HG03060 (cell line): ENCODE measurements at regions not wholly inside any gene's neighbourhood (a gene's known extent, or its start where the extent isn't known, plus 50 kb on each side); places are given as distances from the start of the nearest gene placed in this dataset.

Source experiments
- ATAC-seq: cut with Tn5 transposase; IDR thresholded peaks from one replicate; pipeline ENCODE4 v1.9.1; 2021; ENCODE audit warnings: low read depth, moderate number of reproducible peaks; ENCODE audit not compliant: unreplicated experiment

- no peak for ATAC-seq
Measured at GRCh38 chr1:38115226-38115625, 68.6 kb upstream of the POU3F1 start.

GRCh38 chr1:38114241-38115026 is 67.8 kb upstream of the POU3F1 start:
- ATAC-seq: no peak

DNA sequence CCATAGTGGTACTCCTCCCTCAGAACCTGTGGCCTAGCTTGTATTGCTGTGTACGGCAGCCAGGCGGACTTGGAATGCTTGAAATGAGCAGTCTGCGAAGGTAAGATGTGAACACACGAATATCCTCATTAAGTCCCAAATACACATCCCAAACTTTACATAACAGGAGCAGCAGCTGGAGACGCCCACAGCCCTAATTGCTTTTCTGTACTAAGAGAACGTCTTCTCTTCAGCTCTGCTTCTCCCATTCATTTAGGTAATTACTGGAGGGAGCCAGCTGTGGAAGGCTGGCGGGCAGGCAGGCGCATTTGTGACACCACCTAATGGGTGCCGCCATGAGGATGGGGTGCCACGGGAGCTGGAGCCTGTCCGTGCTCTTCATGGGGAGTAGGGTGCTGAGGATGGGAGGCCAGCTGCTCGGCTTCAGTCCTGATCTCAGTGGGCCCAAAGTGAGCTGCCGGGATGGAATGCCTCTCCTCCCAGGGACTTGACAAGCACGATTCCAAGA is 66.6 kb upstream of the POU3F1 start:
- ATAC-seq: no peak

GRCh38 chr1:38111589-38111988 is 65.0 kb upstream of the POU3F1 start:
- no peak for ATAC-seq

- no peak for ATAC-seq
Measured at GRCh38 chr1:38105267-38105666, 58.7 kb upstream of the POU3F1 start.

DNA sequence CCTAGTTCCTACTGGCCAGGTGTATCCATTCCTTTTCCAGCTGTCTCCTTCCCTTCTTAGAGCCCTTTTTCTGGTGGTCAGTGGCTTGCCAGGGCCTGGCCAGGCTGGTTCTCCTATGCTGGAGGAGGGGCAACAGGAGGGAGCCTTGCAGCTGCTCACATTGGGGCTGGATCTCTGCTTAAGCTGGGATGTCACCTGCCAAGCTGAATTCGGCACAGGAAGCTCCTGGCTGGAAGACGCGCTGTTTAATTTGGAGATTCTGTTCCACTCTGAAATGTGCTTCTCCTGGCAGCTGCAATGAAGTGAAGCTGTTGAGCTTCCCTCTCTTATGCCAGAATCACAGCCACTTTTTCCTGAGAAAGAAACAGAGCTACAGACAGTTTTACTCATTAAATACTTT is 56.0 kb upstream of the POU3F1 start:
- ATAC-seq: no peak

DNA sequence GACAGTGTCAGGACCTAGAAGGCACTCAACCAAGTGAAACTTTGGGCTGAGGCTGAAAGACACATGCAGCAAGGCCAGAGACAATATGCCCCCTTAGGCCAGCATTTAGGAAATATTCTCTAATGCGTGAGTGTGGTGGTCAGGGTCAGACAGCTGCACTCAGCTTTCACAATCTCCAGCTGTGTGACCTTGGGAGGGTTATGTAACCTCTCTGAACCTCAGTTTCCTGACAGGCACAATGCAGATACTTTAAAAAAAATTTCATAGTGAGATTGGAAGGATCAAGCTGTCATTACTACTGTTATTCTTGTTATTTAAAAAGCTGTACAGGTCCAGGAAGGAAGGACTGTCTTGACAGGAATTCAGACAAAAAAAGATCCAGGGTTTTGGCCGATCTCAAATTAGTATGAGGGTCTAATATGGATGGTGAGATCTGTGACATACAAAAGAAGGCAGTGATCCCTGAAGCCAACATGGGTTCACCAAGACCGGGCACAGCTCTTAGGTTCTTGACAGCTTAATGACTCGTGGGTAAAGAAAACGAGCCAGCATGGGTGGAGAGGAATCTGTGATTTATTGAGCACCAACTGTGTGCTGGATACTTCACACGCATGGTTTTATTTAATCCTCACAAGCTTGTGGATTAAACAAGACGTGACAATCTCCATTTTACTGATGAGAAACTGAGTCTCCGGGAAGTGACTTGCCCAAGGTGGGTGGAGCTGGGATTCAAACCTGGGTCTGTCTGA is 54.6 kb upstream of the POU3F1 start:
- no peak for ATAC-seq

GRCh38 chr1:38098101-38098847 is 51.7 kb upstream of the POU3F1 start:
- ATAC-seq: no peak

DNA sequence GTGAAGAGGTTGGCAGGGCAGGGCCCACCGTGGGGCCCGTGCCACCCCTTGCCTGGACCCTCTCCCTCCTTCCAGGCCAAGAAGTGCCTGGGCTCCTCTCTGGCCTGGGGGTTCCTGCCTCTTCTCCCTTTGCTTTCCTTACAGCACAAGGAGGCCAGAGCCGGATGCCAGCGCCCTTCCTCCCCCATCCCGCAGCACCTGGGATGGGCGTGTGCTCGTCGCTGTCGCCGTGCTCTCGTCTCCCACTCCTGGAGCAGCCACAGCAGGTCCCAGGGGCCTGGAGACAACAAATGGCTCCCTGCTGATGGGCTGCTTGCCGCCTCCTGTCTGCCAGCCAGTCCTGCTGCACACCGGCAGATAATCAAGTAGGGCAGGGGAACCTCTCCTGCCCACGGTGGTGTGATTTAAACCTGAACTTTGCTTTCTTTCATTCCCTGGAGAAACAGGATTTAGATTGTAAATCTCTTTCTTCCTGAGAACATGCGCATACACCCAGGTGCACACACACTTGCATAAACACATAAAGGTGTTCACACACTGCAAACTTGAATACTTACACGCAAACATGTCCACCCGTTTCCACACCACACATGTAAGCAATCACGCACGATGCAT is 50.8 kb upstream of the POU3F1 start:
- no peak for ATAC-seq
